GM12878 (cell line): ENCODE measurements at regions not wholly inside any gene's neighbourhood (a gene's known extent, or its start where the extent isn't known, plus 50 kb on each side); places are given as distances from the start of the nearest gene placed in this dataset.

Source experiments
- ATAC-seq: fragments of 200-7000 bp; cut with Tn5 transposase; 3 replicates; pipeline ENCODE4 v1.9.1; 2020; ENCODE audit warnings: mild to moderate bottlenecking, moderate library complexity
- BruUV-seq: library from RNA; stranded (reverse); fragments of 400-500 nt; replicated peaks from 2 replicates; lab custom pipeline; 2021; lab: Mats Ljungman, UMichigan
- CTCF ChIA-PET: fragments of 300-600 bp; sonication (Branson Sonifier 250); formaldehyde crosslinking; extraction: SDS; loops from one replicate; lab custom pipeline; 2021; ENCODE audit warnings: inconsistent platforms; lab: Yijun Ruan, JAX
- POLR2A ChIA-PET: fragments of 350-600 bp; formaldehyde crosslinking; extraction: SDS; loops from one replicate; lab custom pipeline; 2021; ENCODE audit warnings: inconsistent platforms; lab: Charles Lee
- RAD21 ChIA-PET: fragments of 300-600 bp; sonication (Branson Sonifier 250); formaldehyde crosslinking; loops from one replicate; lab custom pipeline; 2023; ENCODE audit warnings: antibody characterized with exemption; ENCODE audit not compliant: unreplicated experiment; lab: Charles Lee
- SMC1A ChIA-PET: fragments of 300-600 bp; sonication (Branson Sonifier 250); formaldehyde crosslinking; loops from one replicate; lab custom pipeline; 2023; ENCODE audit not compliant: unreplicated experiment, uncharacterized antibody; lab: Charles Lee
- DNase-seq: peaks from one replicate; pipeline ENCODE4 v3.0.0-alpha.2; 2011; ENCODE audit warnings: low read depth, low spot score
- FAIRE-seq: peaks from 3 replicates; lab custom pipeline; 2011; peaks lifted over from hg19 to GRCh38; lab: Jason Lieb, UNC
- H2AFZ ChIP-seq: 2 replicates; pipeline ENCODE4 v1.6.0; 2011; ENCODE audit warnings: low read depth, low read length, control low read depth; ENCODE audit not compliant: control insufficient read depth
- H3K27ac ChIP-seq: 2 replicates; pipeline ENCODE4 v1.5.1; 2011; ENCODE audit warnings: control low read depth; ENCODE audit not compliant: control insufficient read depth, insufficient read depth
- H3K27me3 ChIP-seq, 2 experiments: replicated peaks in 1 of 2; 2 replicates each; pipeline versions ENCODE4 v1.6.0 to v1.6.1; 2011; ENCODE audit warnings: low read length in 1 of 2; ENCODE audit not compliant: control insufficient read depth in 2 of 2, insufficient read depth in 2 of 2
- H3K36me3 ChIP-seq, 2 experiments: 2 replicates each; pipeline ENCODE4 v1.5.1; 2011; ENCODE audit warnings: low read length in 1 of 2; ENCODE audit not compliant: control insufficient read depth in 2 of 2, insufficient read depth in 2 of 2
- H3K4me1 ChIP-seq: 2 replicates; pipeline ENCODE4 v1.6.1; 2011; ENCODE audit warnings: mild to moderate bottlenecking, low read length, moderate library complexity, mixed read lengths; ENCODE audit not compliant: control insufficient read depth, insufficient read depth
- H3K4me2 ChIP-seq: 2 replicates; pipeline ENCODE4 v1.6.0; 2011; ENCODE audit warnings: control low read depth; ENCODE audit not compliant: control insufficient read depth, insufficient read depth
- H3K4me3 ChIP-seq: fragments of 200-600 bp; sonication (generic); 2 replicates; pipeline ENCODE4 v1.5.1; 2016
- H3K79me2 ChIP-seq: 2 replicates; pipeline ENCODE4 v1.6.0; 2011; ENCODE audit warnings: low read length; ENCODE audit not compliant: control insufficient read depth, insufficient read depth
- H3K9ac ChIP-seq: 2 replicates; pipeline ENCODE4 v1.8.0; 2011; ENCODE audit warnings: low read length, control low read depth, mixed read lengths; ENCODE audit not compliant: control insufficient read depth, insufficient read depth
- H3K9me3 ChIP-seq: replicated peaks from 3 replicates; pipeline ENCODE4 v1.5.1; 2011; ENCODE audit warnings: mild to moderate bottlenecking, low read length; ENCODE audit not compliant: control insufficient read depth, insufficient read depth
- H4K20me1 ChIP-seq: 2 replicates; pipeline ENCODE4 v1.6.0; 2011; ENCODE audit not compliant: control insufficient read depth, insufficient read depth
- ASH2L ChIP-seq: fragments of 300-600, 200-600 bp; sonication (generic); IDR thresholded peaks from 2 replicates; pipeline ENCODE4 v1.6.1; 2017; ENCODE audit warnings: low read depth, mild to moderate bottlenecking, borderline replicate concordance
- DPF2 ChIP-seq: fragments of 450-650 bp; IDR thresholded peaks from 2 replicates; pipeline ENCODE4 v1.6.1; 2017; ENCODE audit warnings: mild to moderate bottlenecking
- HCFC1 ChIP-seq: fragments of 150-350 bp; IDR thresholded peaks from 2 replicates; pipeline ENCODE4 v1.6.1; 2014; ENCODE audit warnings: low read length
- JUNB ChIP-seq: IDR thresholded peaks from 2 replicates; pipeline ENCODE4 v1.6.1; 2016; ENCODE audit warnings: antibody characterized with exemption, mild to moderate bottlenecking
- KDM1A ChIP-seq: fragments of 200-600 bp; sonication (generic); IDR thresholded peaks from 2 replicates; pipeline ENCODE4 v1.6.1; 2016; ENCODE audit warnings: borderline replicate concordance
- NBN ChIP-seq: fragments of 450-650 bp; IDR thresholded peaks from 2 replicates; pipeline ENCODE4 v1.6.1; 2016
- NFIC ChIP-seq: IDR thresholded peaks from 2 replicates; pipeline ENCODE4 v1.6.1; 2012; ENCODE audit warnings: low read depth, mild to moderate bottlenecking, inconsistent platforms, low read length, moderate library complexity
- PML ChIP-seq: IDR thresholded peaks from 2 replicates; pipeline ENCODE4 v1.6.1; 2012; ENCODE audit warnings: low read length, inconsistent platforms
- POLR2AphosphoS5 ChIP-seq: IDR thresholded peaks from 2 replicates; pipeline ENCODE4 v1.6.1; 2011; ENCODE audit warnings: mild to moderate bottlenecking, low read length, inconsistent platforms
- SMAD1 ChIP-seq: fragments of 450-650 bp; IDR thresholded peaks from 2 replicates; pipeline ENCODE4 v1.6.1; 2018; ENCODE audit warnings: mild to moderate bottlenecking, low read depth; ENCODE audit not compliant: partially characterized antibody
- SMARCA5 ChIP-seq: fragments of 450-650 bp; IDR thresholded peaks from 2 replicates; pipeline ENCODE4 v1.6.1; 2017; ENCODE audit warnings: mild to moderate bottlenecking
- SREBF1 ChIP-seq: IDR thresholded peaks from 2 replicates; pipeline ENCODE4 v1.6.1; 2012; ENCODE audit warnings: mild to moderate bottlenecking, low read length
- SUPT20H ChIP-seq: IDR thresholded peaks from 2 replicates; pipeline ENCODE4 v1.6.1; 2011; ENCODE audit warnings: low read depth, mild to moderate bottlenecking, low read length, moderate library complexity, borderline replicate concordance; ENCODE audit not compliant: control insufficient read depth
- WRNIP1 ChIP-seq: IDR thresholded peaks from 2 replicates; pipeline ENCODE4 v1.6.1; 2011; ENCODE audit warnings: low read depth, low read length, improper control_type of control experiment, borderline replicate concordance
- WGBS: methylation state at CpG from one replicate; pipeline ENCODE4 v1.1.6; 2016; ENCODE audit warnings: low lambda C conversion rate; ENCODE audit not compliant: insufficient replicate concordance, insufficient coverage; ENCODE audit errors: missing lambda C conversion rate; 5-methylcytosine and 5-hydroxymethylcytosine counted together
- in situ Hi-C: fragments of 300-500 bp; cut with MboI; formaldehyde crosslinking; loops from 9 replicates; pipeline ENCODE4 v1.14.3; 2018; ENCODE audit warnings: mixed read lengths
- intact Hi-C: fragments of 100-400 bp; cut with micrococcal nuclease; formaldehyde crosslinking; loops from one replicate; pipeline ENCODE4 v1.14.2; 2022; ENCODE audit not compliant: unreplicated experiment
- TF ChIP-seq, protein P1 (sequence below): IDR thresholded peaks from 2 replicates; pipeline ENCODE4 v1.6.1; 2011; ENCODE audit warnings: low read depth, mild to moderate bottlenecking, low read length, moderate library complexity, borderline replicate concordance; ENCODE audit errors: extremely low read depth
- TF ChIP-seq, protein P2 (sequence below): fragments of 450-650 bp; IDR thresholded peaks from 2 replicates; pipeline ENCODE4 v1.6.1; 2017; ENCODE audit warnings: antibody characterized with exemption, mild to moderate bottlenecking, moderate library complexity
- TF ChIP-seq, protein P3 (sequence below): fragments of 450-650 bp; IDR thresholded peaks from 2 replicates; pipeline ENCODE4 v1.6.1; 2017; ENCODE audit warnings: mild to moderate bottlenecking

DNA sequence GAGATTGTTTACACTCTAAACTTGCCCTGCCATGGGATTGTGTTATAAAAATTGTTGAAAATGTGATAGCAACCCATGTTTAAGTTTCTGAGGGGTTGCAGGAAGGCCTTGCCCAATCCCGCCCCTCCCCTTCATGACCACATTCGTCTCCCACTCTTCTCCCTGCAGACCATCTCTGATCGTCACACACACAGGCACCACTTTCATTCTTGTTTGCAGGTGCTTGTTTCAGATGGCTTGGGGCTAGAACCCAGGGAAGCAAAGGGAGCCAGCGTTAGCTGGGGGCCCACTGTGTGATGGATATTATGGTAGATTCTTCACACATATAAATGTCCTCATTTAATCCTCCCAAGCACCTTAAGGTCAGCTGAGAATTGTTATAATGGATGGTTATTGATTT, 286.7 kb upstream of the HABP2 start:
- Histone ChIP-seq H3K36me3 (no peaks in the 10 kb centered on the region), H3K4me2 (no peak overlapping the region), H3K27ac (no peak overlapping the region), H3K9ac (no peak overlapping the region), H4K20me1 (no peaks in the 10 kb centered on the region), H3K4me1 (no peaks in the 10 kb centered on the region), H3K79me2 (no peaks in the 10 kb centered on the region), H3K4me3 (no peak overlapping the region), H3K27me3 (peaks cover 0 to 1% of the 10 kb centered on the region in 2 experiments; a peak in 2 of 4 replicates), H2AFZ (no peak overlapping the region), H3K9me3 (no peaks in the 10 kb centered on the region)
- WGBS: 29% methylated on average over 4 of the region's 4 CpGs
- ChIA-PET CTCF (no interaction called here), SMC1A (no interaction called here), POLR2A (no interaction called here), RAD21 (no interaction called here)
- intact Hi-C loops: loop anchor here (10.0 kb wide), 1 partner anchor 541 kb away; no protein-coding TSS in a partner anchor
- in situ Hi-C loops: no loop called here
- no TSS peak for BruUV-seq
- FAIRE-seq: no peak
- no peak for DNase-seq
- TF ChIP-seq SREBF1: no peak
- no peak for TF ChIP-seq JUNB
- TF ChIP-seq, protein P1, sequence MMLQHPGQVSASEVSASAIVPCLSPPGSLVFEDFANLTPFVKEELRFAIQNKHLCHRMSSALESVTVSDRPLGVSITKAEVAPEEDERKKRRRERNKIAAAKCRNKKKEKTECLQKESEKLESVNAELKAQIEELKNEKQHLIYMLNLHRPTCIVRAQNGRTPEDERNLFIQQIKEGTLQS: no peak
- TF ChIP-seq HCFC1: no peak
- no peak for TF ChIP-seq ASH2L
- no peak for TF ChIP-seq KDM1A
- no peak for TF ChIP-seq DPF2
- TF ChIP-seq, protein P2, sequence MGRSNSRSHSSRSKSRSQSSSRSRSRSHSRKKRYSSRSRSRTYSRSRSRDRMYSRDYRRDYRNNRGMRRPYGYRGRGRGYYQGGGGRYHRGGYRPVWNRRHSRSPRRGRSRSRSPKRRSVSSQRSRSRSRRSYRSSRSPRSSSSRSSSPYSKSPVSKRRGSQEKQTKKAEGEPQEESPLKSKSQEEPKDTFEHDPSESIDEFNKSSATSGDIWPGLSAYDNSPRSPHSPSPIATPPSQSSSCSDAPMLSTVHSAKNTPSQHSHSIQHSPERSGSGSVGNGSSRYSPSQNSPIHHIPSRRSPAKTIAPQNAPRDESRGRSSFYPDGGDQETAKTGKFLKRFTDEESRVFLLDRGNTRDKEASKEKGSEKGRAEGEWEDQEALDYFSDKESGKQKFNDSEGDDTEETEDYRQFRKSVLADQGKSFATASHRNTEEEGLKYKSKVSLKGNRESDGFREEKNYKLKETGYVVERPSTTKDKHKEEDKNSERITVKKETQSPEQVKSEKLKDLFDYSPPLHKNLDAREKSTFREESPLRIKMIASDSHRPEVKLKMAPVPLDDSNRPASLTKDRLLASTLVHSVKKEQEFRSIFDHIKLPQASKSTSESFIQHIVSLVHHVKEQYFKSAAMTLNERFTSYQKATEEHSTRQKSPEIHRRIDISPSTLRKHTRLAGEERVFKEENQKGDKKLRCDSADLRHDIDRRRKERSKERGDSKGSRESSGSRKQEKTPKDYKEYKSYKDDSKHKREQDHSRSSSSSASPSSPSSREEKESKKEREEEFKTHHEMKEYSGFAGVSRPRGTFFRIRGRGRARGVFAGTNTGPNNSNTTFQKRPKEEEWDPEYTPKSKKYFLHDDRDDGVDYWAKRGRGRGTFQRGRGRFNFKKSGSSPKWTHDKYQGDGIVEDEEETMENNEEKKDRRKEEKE: no peak
- TF ChIP-seq, protein P3, sequence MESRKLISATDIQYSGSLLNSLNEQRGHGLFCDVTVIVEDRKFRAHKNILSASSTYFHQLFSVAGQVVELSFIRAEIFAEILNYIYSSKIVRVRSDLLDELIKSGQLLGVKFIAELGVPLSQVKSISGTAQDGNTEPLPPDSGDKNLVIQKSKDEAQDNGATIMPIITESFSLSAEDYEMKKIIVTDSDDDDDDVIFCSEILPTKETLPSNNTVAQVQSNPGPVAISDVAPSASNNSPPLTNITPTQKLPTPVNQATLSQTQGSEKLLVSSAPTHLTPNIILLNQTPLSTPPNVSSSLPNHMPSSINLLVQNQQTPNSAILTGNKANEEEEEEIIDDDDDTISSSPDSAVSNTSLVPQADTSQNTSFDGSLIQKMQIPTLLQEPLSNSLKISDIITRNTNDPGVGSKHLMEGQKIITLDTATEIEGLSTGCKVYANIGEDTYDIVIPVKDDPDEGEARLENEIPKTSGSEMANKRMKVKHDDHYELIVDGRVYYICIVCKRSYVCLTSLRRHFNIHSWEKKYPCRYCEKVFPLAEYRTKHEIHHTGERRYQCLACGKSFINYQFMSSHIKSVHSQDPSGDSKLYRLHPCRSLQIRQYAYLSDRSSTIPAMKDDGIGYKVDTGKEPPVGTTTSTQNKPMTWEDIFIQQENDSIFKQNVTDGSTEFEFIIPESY: no peak
- no peak for TF ChIP-seq POLR2AphosphoS5
- no peak for TF ChIP-seq SUPT20H
- no peak for TF ChIP-seq NBN
- no peak for TF ChIP-seq NFIC
- no peak for TF ChIP-seq PML
- TF ChIP-seq WRNIP1: no peak
- TF ChIP-seq SMAD1: no peak
- TF ChIP-seq SMARCA5: no peak
- no peak for ATAC-seq
